ENCODE measurements at regions not wholly inside any gene's neighbourhood (a gene's known extent, or its start where the extent isn't known, plus 50 kb on each side); places are given as distances from the start of the nearest gene placed in this dataset.
"Not testable (repeated sequence)": the region's sequence is repeated elsewhere in the genome, so short reads cannot be mapped to it uniquely, and the experiment has no call there.

- TF ChIP-seq HMG20A (CRISPR knock-in tag; conservative IDR thresholded peaks at IDR 0.05); ZNF121 (CRISPR knock-in tag; conservative IDR thresholded peaks at IDR 0.05); CHD2 (IDR thresholded peaks at IDR 0.05; ENCODE audit: low read depth, low read length); FOS (IDR thresholded peaks at IDR 0.05; ENCODE audit: extremely low read depth, insufficient read length); ZBTB49 (CRISPR knock-in tag; IDR thresholded peaks at IDR 0.05; ENCODE audit: borderline replicate concordance); USF1 (CRISPR knock-in tag; IDR thresholded peaks at IDR 0.05); ETV1 (tag; conservative IDR thresholded peaks at IDR 0.05; ENCODE audit: low read depth); MTA3 (IDR thresholded peaks at IDR 0.05; ENCODE audit: borderline replicate concordance); EP300 (IDR thresholded peaks at IDR 0.05; ENCODE audit: low read length); CREB5 (CRISPR knock-in tag; IDR thresholded peaks at IDR 0.05); ZNF274 (IDR thresholded peaks at IDR 0.05; ENCODE audit: borderline replicate concordance, low read depth, low read length): not testable (repeated sequence)
- TF ChIP-seq, protein P1, sequence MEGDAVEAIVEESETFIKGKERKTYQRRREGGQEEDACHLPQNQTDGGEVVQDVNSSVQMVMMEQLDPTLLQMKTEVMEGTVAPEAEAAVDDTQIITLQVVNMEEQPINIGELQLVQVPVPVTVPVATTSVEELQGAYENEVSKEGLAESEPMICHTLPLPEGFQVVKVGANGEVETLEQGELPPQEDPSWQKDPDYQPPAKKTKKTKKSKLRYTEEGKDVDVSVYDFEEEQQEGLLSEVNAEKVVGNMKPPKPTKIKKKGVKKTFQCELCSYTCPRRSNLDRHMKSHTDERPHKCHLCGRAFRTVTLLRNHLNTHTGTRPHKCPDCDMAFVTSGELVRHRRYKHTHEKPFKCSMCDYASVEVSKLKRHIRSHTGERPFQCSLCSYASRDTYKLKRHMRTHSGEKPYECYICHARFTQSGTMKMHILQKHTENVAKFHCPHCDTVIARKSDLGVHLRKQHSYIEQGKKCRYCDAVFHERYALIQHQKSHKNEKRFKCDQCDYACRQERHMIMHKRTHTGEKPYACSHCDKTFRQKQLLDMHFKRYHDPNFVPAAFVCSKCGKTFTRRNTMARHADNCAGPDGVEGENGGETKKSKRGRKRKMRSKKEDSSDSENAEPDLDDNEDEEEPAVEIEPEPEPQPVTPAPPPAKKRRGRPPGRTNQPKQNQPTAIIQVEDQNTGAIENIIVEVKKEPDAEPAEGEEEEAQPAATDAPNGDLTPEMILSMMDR (IDR thresholded peaks at IDR 0.05 in 2 of 3, conservative IDR thresholded peaks at IDR 0.05 in 1 of 3; ENCODE audit: insufficient read depth in 2 of 3, low read depth in 1 of 3, low read length in 3 of 3): not testable (repeated sequence)
Observed at GRCh38 chr12:107379142-107379851, 285.9 kb upstream of the CRY1 start.
